GM18502 (cell line): ENCODE measurements at regions not wholly inside any gene's neighbourhood (a gene's known extent, or its start where the extent isn't known, plus 50 kb on each side); places are given as distances from the start of the nearest gene placed in this dataset.

Experiments
- ATAC-seq: cut with Tn5 transposase; IDR thresholded peaks from one replicate; pipeline ENCODE4 v1.9.1; 2021; ENCODE audit warnings: mild to moderate bottlenecking; ENCODE audit not compliant: unreplicated experiment, poor library complexity

- ATAC-seq = no peak
Measured at GRCh38 chr5:17157916-17158529, 59.4 kb upstream of the BASP1 start.

- ATAC-seq = no peak
Measured at GRCh38 chr5:17160756-17161040, 56.7 kb upstream of the BASP1 start.

- ATAC-seq = no peak
Measured at GRCh38 chr5:17161662-17162061, 55.8 kb upstream of the BASP1 start.

- no peak for ATAC-seq
Measured at GRCh38 chr5:17163221-17163620, 54.2 kb upstream of the BASP1 start.

- no peak for ATAC-seq
Measured at GRCh38 chr5:17167171-17167891, 50.1 kb upstream of the BASP1 start.
